PC-3 (cell line): ENCODE measurements at regions not wholly inside any gene's neighbourhood (a gene's known extent, or its start where the extent isn't known, plus 50 kb on each side); places are given as distances from the start of the nearest gene placed in this dataset.

Experiments used
- ATAC-seq: fragments of 200-7000 bp; cut with Tn5 transposase; 2 replicates; pipeline ENCODE4 v1.9.1; 2020; ENCODE audit warnings: mild to moderate bottlenecking, moderate library complexity
- BruUV-seq: library from RNA; stranded (reverse); fragments of 400-500 nt; replicated peaks from 2 replicates; lab custom pipeline; 2021; lab: Mats Ljungman, UMichigan
- CTCF ChIA-PET: fragments of 300-600 bp; sonication (Branson Sonifier 250); formaldehyde crosslinking; loops from one replicate; lab custom pipeline; 2022; ENCODE audit warnings: antibody characterized with exemption; lab: Charles Lee
- POLR2A ChIA-PET: fragments of 300-600 bp; sonication (Branson Sonifier 250); formaldehyde crosslinking; loops from one replicate; lab custom pipeline; 2022; ENCODE audit warnings: antibody characterized with exemption; ENCODE audit not compliant: unreplicated experiment; lab: Charles Lee
- DNase-seq: peaks from one replicate; pipeline ENCODE4 v3.0.0-alpha.2; 2015
- H2AFZ ChIP-seq: fragments of 300-600 bp; sonication (generic); 2 replicates; pipeline ENCODE4 v1.6.0; 2016; ENCODE audit warnings: antibody characterized with exemption, low read length
- H3F3A ChIP-seq: fragments of 300-600 bp; sonication (generic); one replicate; pipeline ENCODE4 v1.6.0; 2017; ENCODE audit warnings: antibody characterized with exemption, low read length, control low read depth, mild to moderate bottlenecking; ENCODE audit not compliant: unreplicated experiment
- H3K27ac ChIP-seq: fragments of 300-600 bp; sonication (generic); 2 replicates; pipeline ENCODE4 v1.5.1; 2016; ENCODE audit warnings: mild to moderate bottlenecking, low read length
- H3K27me3 ChIP-seq: fragments of 300-600 bp; sonication (generic); 2 replicates; pipeline ENCODE4 v1.6.1; 2016; ENCODE audit warnings: low read length, mixed read lengths
- H3K36me3 ChIP-seq: fragments of 300-600 bp; sonication (generic); 2 replicates; pipeline ENCODE4 v1.6.1; 2016; ENCODE audit warnings: low read depth, mixed run types, low read length, mixed read lengths
- H3K4me1 ChIP-seq: fragments of 300-600 bp; sonication (generic); 2 replicates; pipeline ENCODE4 v1.5.1; 2016; ENCODE audit warnings: low read length; ENCODE audit not compliant: insufficient read depth
- H3K4me2 ChIP-seq: fragments of 300-600 bp; sonication (generic); 2 replicates; pipeline ENCODE4 v1.6.0; 2016; ENCODE audit warnings: low read length
- H3K4me3 ChIP-seq: fragments of 300-600 bp; sonication (generic); 2 replicates; pipeline ENCODE4 v1.5.1; 2016; ENCODE audit warnings: mild to moderate bottlenecking, low read length, mixed read lengths
- H3K79me2 ChIP-seq: fragments of 300-600 bp; sonication (generic); 2 replicates; pipeline ENCODE4 v1.6.1; 2017; ENCODE audit warnings: low read length, mixed read lengths
- H3K9ac ChIP-seq: fragments of 300-600 bp; sonication (generic); 2 replicates; pipeline ENCODE4 v1.6.0; 2016; ENCODE audit warnings: mild to moderate bottlenecking, low read length
- H3K9me2 ChIP-seq: fragments of 300-600 bp; sonication (generic); replicated peaks from 2 replicates; pipeline ENCODE4 v1.6.1; 2016; ENCODE audit warnings: mixed run types, low read length, mixed read lengths
- H3K9me3 ChIP-seq: fragments of 300-600 bp; sonication (generic); 2 replicates; pipeline ENCODE4 v1.6.1; 2016; ENCODE audit warnings: low read length, mixed read lengths
- H4K20me1 ChIP-seq: fragments of 300-600 bp; sonication (generic); 2 replicates; pipeline ENCODE4 v1.6.1; 2016; ENCODE audit warnings: low read length, mixed read lengths
- CTCF ChIP-seq: fragments of 300-600 bp; sonication (generic); conservative IDR thresholded peaks from 2 replicates; pipeline ENCODE4 v1.5.1; 2017; ENCODE audit warnings: antibody characterized with exemption, low read depth, mild to moderate bottlenecking, low read length
- EZH2 ChIP-seq: fragments of 300-600 bp; sonication (generic); IDR thresholded peaks from one replicate; pipeline ENCODE4 v1.6.1; 2017; ENCODE audit warnings: antibody characterized with exemption, mild to moderate bottlenecking, low read length; ENCODE audit not compliant: unreplicated experiment
- EZH2phosphoT487 ChIP-seq: fragments of 300-600 bp; sonication (generic); IDR thresholded peaks from 2 replicates; pipeline ENCODE4 v1.6.1; 2018; ENCODE audit warnings: mild to moderate bottlenecking, antibody characterized with exemption, low read length, borderline replicate concordance
- intact Hi-C: fragments of 100-400 bp; cut with micrococcal nuclease; formaldehyde crosslinking; loops from 2 replicates; pipeline ENCODE4 v1.9.0; 2023

GRCh38 chrX:117325706-117326105 lies 790.9 kb downstream of the KLHL13 start:
- H3K79me2 ChIP-seq = no peaks in the 10 kb centered on the region
- ChIA-PET POLR2A (no interaction called here), CTCF (no interaction called here)
- no TSS peak for BruUV-seq
- H4K20me1 ChIP-seq = no peaks in the 10 kb centered on the region
- H3K4me2 ChIP-seq = no peak overlapping the region
- intact Hi-C loops = no loop called here
- no peaks in the 10 kb centered on the region for H3K4me1 ChIP-seq
- no peak overlapping the region for H3K27ac ChIP-seq
- DNase-seq (no peak), ATAC-seq (no peak)
- H3F3A ChIP-seq = no peaks in the 10 kb centered on the region
- H2AFZ ChIP-seq = no peak overlapping the region
- H3K36me3 ChIP-seq = no peaks in the 10 kb centered on the region
- no peak overlapping the region for H3K9ac ChIP-seq
- TF ChIP-seq EZH2phosphoT487 (no peak), EZH2 (no peak), CTCF (no peak)
- no peaks in the 10 kb centered on the region for H3K27me3 ChIP-seq
- no peak overlapping the region for H3K4me3 ChIP-seq
- H3K9me3 ChIP-seq = no peaks in the 10 kb centered on the region
- H3K9me2 ChIP-seq = no peaks in the 10 kb centered on the region

GRCh38 chrX:117305168-117305766 lies 811.3 kb downstream of the KLHL13 start:
- no peaks in the 10 kb centered on the region for H3K9me2 ChIP-seq
- CTCF ChIA-PET = no interaction called here
- POLR2A ChIA-PET = no interaction called here

More at GRCh38 chrX:117305168-117305766, 811.3 kb downstream of the KLHL13 start:
- ATAC-seq = no peak
- Histone ChIP-seq H3K9ac (no peak overlapping the region), H3K79me2 (no peaks in the 10 kb centered on the region), H4K20me1 (no peaks in the 10 kb centered on the region), H2AFZ (no peak overlapping the region), H3K4me3 (no peak overlapping the region), H3K27ac (no peak overlapping the region), H3K27me3 (no peaks in the 10 kb centered on the region), H3K9me3 (no peaks in the 10 kb centered on the region), H3F3A (no peaks in the 10 kb centered on the region), H3K4me1 (no peaks in the 10 kb centered on the region), H3K36me3 (no peaks in the 10 kb centered on the region), H3K4me2 (no peak overlapping the region)
- TF ChIP-seq CTCF (no peak), EZH2 (no peak), EZH2phosphoT487 (no peak)
- intact Hi-C loops = no loop called here
- no TSS peak for BruUV-seq
- no peak for DNase-seq
